ENCODE measurements at regions not wholly inside any gene's neighbourhood (a gene's known extent, or its start where the extent isn't known, plus 50 kb on each side); places are given as distances from the start of the nearest gene placed in this dataset.

GRCh38 chrX:137431693-137432488, 134.0 kb upstream of the ZIC3 start:
- Histone ChIP-seq H3K4me1 (ENCODE audit: control insufficient read depth in 1 of 2, low read depth in 2 of 2) (peaks cover 4 to 7% of the 10 kb centered on the region in 2 donors), H3K9me3 (no peaks in the 10 kb centered on the region), H3K27me3 (replicated peaks; ENCODE audit: insufficient read depth) (no peaks in the 10 kb centered on the region), H3K4me3 (no peak overlapping the region), H3K36me3 (no peaks in the 10 kb centered on the region), H3K27ac (no peak overlapping the region)
- ATAC-seq (ENCODE audit: insufficient number of reproducible peaks, low FRiP score, low read depth) (no peak), DNase-seq (ENCODE audit: low spot score) (no peak)
- TF ChIP-seq CTCF (IDR thresholded peaks at IDR 0.05) = no peak

DNA sequence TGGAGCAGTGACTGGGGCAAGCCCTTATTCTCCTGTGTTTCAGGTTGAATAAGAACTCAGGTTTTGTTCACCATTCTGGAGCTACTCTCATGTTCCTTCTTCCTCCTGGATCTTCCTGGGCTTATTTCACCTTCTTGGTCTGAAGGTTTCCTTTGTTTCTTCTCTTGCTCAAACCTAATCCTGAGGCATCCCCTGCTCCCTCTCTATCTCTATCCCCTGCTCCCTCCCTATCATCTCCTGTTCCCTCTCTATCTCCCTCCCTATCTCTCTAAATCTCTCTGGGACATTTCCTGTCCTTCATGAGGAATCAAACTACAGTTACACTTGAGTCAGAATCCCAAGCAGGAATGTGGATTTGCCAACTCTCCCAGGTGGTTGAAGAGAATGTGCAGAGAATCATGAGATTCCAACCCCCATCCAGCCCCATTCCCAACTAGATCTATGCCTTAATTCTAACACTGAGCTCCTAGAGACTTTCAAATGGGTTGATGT, 134.9 kb upstream of the ZIC3 start:
- ATAC-seq (ENCODE audit: insufficient number of reproducible peaks, low FRiP score, low read depth) = no peak
- Histone ChIP-seq H3K27ac (no peak overlapping the region), H3K9me3 (no peaks in the 10 kb centered on the region), H3K4me1 (ENCODE audit: control insufficient read depth in 1 of 2, low read depth in 2 of 2) (peaks cover 4 to 7% of the 10 kb centered on the region in 2 donors), H3K27me3 (replicated peaks; ENCODE audit: insufficient read depth) (no peaks in the 10 kb centered on the region), H3K36me3 (no peaks in the 10 kb centered on the region), H3K4me3 (no peak overlapping the region)
- DNase-seq (ENCODE audit: low spot score) = no peak
- no peak for TF ChIP-seq CTCF (IDR thresholded peaks at IDR 0.05)

DNA sequence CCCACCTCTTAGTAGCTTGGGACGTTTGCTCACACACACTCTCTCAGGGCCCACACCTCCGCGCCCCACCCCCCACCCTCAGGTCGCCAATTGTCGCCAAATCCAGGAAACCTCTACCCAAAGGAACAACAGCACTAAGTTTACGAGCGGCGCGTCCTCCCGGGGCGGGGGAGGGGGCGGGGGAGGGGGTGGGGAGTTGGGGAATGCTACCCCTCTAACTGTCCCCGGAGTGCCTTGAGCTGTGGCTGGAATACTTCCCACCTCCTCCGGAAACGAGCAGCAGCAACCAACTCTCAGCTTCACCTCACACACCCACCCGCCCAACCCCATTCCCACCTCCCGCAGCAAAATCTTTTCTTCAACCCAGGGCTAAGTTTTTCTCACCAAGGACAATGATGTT, 135.6 kb upstream of the ZIC3 start:
- no peak for TF ChIP-seq CTCF (IDR thresholded peaks at IDR 0.05)
- ATAC-seq (ENCODE audit: insufficient number of reproducible peaks, low FRiP score, low read depth) (no peak), DNase-seq (ENCODE audit: low spot score) (no peak)
- Histone ChIP-seq H3K36me3 (no peaks in the 10 kb centered on the region), H3K27me3 (replicated peaks; ENCODE audit: insufficient read depth) (no peaks in the 10 kb centered on the region), H3K9me3 (no peaks in the 10 kb centered on the region), H3K4me3 (no peak overlapping the region), H3K4me1 (ENCODE audit: control insufficient read depth in 1 of 2, low read depth in 2 of 2) (peaks cover 4 to 7% of the 10 kb centered on the region in 2 donors), H3K27ac (no peak overlapping the region)

GRCh38 chrX:137428766-137429591, 136.9 kb upstream of the ZIC3 start:
- Histone ChIP-seq H3K4me3 (peak overlapping the region; percentile 74), H3K4me1 (ENCODE audit: control insufficient read depth in 1 of 2, low read depth in 2 of 2) (peaks cover 4 to 7% of the 10 kb centered on the region in 2 donors), H3K9me3 (no peaks in the 10 kb centered on the region), H3K27me3 (replicated peaks; ENCODE audit: insufficient read depth) (no peaks in the 10 kb centered on the region), H3K36me3 (no peaks in the 10 kb centered on the region), H3K27ac (no peak overlapping the region)
- TF ChIP-seq CTCF (IDR thresholded peaks at IDR 0.05) = no peak
- no peak for ATAC-seq (ENCODE audit: insufficient number of reproducible peaks, low FRiP score, low read depth)
- no peak for DNase-seq (ENCODE audit: low spot score)

DNA sequence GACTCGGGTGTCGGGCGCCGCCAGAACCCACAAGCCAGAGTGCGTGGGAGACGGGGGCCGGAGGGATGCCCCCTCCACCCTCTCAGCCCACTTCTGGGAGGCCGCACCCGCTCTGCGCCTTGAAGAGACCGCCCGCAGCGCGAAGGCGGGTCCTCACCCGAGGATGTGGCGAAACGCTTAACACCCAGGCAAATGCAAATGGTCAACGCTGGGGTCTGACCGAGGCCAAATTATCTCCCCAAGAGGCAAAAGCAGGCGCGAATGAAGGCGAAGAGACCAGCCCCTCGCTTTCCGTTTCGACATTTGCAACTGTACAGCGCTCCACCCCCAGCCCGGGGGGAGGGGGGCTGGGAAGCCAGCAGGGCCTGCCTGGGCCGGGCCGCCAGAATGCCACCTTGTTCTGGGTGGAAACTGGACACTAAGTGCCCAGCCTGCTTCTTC, 137.7 kb upstream of the ZIC3 start:
- no peaks in the 10 kb centered on the region for H3K36me3 ChIP-seq
- no peaks in the 10 kb centered on the region for H3K9me3 ChIP-seq
- ATAC-seq (ENCODE audit: insufficient number of reproducible peaks, low FRiP score, low read depth) (no peak), DNase-seq (ENCODE audit: low spot score) (no peak)
- no peak overlapping the region for H3K27ac ChIP-seq
- H3K4me1 ChIP-seq (ENCODE audit: control insufficient read depth in 1 of 2, low read depth in 2 of 2) = peaks cover 4 to 7% of the 10 kb centered on the region in 2 donors
- H3K27me3 ChIP-seq (replicated peaks; ENCODE audit: insufficient read depth) = no peaks in the 10 kb centered on the region
- no peak for TF ChIP-seq CTCF (IDR thresholded peaks at IDR 0.05)
- peak overlapping the region; percentile 74 for H3K4me3 ChIP-seq

Measured in thoracic aorta (tissue), 2 donors.